ENCODE measurements at regions not wholly inside any gene's neighbourhood (a gene's known extent, or its start where the extent isn't known, plus 50 kb on each side); places are given as distances from the start of the nearest gene placed in this dataset.
"Not testable (repeated sequence)": the region's sequence is repeated elsewhere in the genome, so short reads cannot be mapped to it uniquely, and the experiment has no call there.

DNA sequence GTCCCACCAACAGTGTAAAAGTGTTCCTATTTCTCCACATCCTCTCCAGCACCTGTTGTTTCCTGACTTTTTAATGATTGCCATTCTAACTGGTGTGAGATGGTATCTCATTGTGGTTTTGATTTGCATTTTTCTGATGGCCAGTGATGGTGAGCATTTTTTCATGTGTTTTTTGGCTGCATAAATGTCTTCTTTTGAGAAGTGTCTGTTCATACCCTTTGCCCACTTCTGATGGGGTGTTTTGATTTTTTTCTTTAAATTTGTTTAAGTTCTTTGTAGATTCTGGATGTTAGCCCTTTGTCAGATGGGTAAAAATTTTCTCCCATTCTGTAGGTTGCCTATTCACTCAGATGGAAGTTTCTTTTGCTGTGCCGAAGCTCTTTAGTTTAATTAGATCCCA lies 183.9 kb downstream of the MSN start:
- TF ChIP-seq, protein P1, sequence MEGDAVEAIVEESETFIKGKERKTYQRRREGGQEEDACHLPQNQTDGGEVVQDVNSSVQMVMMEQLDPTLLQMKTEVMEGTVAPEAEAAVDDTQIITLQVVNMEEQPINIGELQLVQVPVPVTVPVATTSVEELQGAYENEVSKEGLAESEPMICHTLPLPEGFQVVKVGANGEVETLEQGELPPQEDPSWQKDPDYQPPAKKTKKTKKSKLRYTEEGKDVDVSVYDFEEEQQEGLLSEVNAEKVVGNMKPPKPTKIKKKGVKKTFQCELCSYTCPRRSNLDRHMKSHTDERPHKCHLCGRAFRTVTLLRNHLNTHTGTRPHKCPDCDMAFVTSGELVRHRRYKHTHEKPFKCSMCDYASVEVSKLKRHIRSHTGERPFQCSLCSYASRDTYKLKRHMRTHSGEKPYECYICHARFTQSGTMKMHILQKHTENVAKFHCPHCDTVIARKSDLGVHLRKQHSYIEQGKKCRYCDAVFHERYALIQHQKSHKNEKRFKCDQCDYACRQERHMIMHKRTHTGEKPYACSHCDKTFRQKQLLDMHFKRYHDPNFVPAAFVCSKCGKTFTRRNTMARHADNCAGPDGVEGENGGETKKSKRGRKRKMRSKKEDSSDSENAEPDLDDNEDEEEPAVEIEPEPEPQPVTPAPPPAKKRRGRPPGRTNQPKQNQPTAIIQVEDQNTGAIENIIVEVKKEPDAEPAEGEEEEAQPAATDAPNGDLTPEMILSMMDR (IDR thresholded peaks at IDR 0.05; ENCODE audit: extremely low read depth in 1 of 2, insufficient read depth in 1 of 2, low read depth in 1 of 2, low read length in 2 of 2): not testable (repeated sequence)
- TF ChIP-seq POLR2A (IDR thresholded peaks at IDR 0.05; ENCODE audit: low read depth, low read length); POLR2AphosphoS5 (IDR thresholded peaks at IDR 0.05; ENCODE audit: insufficient read depth, low read depth, low read length); JUN (IDR thresholded peaks at IDR 0.05; ENCODE audit: borderline replicate concordance, insufficient read depth, insufficient read length, low read depth): not testable (repeated sequence)
